NCI-H446 treated with DMSO at 0.1 percent for 48 hours (cell line): ENCODE measurements at regions not wholly inside any gene's neighbourhood (a gene's known extent, or its start where the extent isn't known, plus 50 kb on each side); places are given as distances from the start of the nearest gene placed in this dataset.

Source experiments
- DNase-seq: peaks from one replicate; lab custom pipeline; 2025; lab: John Stamatoyannopoulos, UW

DNA sequence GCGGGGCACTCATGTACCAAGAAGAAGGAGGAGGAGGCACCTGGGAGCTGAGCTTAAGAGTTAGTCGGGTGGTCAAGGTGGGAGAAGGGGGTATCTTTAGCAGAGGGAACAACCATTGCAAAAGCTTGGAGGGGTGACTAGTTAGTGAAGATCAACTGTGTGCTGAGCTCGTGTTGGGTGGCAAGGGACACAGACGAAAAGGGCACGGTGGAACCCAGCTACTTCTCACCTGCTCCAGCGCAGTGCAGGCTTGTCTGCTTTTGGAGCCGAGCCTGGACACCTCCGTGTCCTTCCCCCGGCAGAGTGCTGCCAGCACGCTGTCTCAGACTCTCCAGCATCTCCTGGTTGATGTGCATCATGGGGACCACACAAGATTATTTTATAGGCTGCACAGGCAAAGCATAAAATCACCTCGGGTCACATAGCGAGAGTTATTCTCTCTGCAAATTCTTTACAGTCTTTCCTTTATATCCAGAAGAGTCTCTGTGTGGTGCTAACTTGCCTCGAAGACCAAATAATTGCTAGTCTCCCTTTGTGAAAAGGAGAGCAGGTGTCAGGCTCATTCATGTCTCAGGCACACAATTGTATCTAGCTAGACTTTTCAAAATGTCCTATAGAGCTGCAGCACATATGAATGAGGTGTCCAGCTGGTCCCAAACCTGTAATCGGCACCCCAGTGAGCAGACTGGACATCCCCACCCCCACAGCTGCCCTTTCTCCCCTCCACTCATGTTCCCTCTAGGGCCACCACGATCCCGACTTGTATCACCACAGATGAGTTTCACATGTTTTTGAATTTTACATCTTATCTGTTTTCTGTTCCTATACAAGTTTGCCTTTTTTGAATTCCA, 123.4 kb downstream of the CEBPB start:
- no peak for DNase-seq

DNA sequence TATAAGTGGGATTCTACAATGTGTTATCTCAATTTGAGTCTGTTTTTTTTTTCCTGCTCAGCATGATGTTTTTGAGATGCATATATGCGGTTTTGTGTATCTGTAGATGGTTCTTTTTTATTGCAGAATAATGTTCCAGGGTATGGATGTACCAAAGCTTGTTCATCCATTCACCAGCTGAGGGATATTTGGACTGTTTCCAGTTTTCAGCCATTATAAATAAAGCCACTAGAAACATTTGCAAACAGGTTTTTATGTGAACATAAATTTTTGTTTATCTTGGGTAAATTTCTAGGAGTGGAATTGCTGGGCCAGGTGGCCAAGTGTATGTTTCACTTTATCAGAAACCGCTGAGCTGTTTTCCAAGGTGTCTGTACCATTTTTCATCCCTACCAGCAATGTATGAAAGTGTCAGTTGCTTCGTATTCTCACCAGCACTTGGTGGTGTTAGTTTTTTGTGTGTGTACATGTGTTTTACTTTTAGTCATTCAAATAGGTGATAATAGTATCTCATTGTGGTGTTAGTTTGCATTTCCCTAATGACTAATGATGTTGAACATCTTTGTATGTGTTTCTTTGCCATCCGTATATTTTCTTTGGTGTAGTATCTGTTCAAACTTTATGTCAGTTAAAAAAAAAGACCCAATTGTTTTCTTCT, 124.2 kb downstream of the CEBPB start:
- DNase-seq: no peak

DNA sequence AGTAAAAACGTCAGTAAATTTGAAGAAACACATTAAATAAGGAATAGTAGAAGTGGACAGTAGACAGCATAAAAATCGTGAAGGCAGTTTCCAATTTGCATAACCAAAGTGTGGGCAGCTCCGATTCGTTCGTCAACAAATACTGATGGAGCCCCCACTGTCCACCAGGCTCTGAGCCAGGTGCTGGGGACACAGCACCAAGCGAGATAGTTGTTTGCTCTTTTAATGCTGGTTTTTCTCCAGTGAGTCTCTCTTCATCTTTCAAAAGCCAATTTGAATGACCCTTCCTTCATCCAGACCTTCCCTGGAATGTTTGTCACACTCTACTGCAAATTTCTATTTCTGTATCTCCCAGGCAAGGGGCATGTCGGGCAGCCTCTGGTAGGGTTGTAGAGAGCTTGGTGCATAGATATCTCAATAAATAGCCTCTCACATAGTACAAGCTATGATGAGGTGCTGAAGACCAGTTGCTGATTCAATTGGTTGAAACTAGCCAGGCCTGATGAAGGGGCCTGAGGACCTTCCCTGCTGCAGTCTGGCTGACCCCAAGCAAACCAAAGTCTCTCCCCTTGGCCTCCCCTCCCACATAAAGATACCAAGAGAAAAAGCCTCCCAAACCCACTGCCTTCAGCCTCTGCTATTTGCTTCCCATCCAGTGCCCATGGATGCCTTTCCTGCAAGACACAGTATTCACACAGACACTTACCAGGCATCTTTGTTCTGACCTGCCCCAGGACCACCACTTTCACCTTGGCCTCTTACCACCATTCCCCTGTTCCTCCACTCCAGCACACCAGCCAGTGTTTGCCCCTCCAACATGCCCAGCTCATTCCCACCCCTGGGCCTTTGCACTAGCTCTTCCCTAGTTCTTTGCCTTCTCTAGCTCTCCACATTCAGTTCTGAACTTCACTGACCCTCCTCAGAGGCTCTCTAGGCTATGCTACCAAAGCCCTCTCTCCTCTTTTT, 125.2 kb downstream of the CEBPB start:
- no peak for DNase-seq

DNA sequence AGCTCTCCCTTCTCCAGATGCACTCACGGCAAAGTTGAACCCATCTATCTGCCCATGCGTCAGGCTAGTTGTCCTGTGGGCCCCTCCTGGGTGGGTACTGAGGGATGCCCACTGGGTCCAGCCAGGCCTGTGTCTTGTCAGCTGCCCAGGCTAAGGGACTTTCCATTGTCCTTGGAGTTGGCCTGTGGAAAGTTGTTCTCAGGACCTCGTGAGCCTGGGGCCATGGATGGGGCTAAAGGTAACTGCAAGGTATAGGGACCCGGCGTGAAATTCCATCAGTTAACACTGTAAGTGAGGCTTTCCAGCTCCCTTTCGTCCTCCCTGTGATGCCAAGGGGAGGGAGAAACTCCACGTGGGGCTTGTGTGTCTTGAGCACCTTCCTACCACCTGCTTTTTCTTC, 126.5 kb downstream of the CEBPB start:
- DNase-seq: no peak

DNA sequence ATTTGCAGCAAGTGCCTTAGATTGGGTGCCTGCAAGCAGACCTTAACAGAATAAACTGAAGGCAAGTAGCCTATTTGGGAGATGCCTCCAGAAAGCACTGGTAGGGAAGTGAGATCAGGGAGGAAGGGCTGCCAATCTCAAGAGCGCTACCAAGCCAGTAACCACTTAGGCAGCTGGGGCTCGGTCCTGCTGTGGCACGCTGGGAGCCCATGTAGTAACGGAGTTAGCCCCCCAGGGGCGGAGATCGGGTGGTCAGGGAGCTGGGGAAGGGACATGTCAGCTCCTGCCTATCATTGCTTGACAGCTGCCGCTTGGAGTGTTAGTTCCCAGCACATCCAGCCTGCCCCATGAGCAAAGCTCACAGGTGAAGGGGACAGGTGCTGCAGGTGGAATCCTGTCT, 127.0 kb downstream of the CEBPB start:
- DNase-seq: no peak

DNA sequence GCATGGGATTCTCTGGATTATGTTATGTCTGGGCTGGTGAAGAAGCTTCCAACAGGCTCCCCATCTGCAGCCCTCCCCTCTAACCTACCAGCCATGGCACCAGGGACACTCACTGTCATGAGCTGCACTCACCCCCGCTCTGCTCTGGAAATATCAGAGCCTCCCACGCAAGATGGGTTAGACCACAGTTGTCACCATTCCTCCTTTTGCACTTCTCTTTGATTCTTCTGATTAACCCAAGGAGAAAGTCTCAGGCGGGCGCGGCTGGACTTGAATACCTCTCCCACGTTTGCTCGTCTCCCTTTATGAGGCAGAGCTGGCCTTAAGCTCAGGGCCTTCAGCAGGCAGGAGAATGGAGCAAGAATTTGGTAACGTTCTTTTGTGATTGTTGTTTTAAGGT, 128.1 kb downstream of the CEBPB start:
- no peak for DNase-seq

DNA sequence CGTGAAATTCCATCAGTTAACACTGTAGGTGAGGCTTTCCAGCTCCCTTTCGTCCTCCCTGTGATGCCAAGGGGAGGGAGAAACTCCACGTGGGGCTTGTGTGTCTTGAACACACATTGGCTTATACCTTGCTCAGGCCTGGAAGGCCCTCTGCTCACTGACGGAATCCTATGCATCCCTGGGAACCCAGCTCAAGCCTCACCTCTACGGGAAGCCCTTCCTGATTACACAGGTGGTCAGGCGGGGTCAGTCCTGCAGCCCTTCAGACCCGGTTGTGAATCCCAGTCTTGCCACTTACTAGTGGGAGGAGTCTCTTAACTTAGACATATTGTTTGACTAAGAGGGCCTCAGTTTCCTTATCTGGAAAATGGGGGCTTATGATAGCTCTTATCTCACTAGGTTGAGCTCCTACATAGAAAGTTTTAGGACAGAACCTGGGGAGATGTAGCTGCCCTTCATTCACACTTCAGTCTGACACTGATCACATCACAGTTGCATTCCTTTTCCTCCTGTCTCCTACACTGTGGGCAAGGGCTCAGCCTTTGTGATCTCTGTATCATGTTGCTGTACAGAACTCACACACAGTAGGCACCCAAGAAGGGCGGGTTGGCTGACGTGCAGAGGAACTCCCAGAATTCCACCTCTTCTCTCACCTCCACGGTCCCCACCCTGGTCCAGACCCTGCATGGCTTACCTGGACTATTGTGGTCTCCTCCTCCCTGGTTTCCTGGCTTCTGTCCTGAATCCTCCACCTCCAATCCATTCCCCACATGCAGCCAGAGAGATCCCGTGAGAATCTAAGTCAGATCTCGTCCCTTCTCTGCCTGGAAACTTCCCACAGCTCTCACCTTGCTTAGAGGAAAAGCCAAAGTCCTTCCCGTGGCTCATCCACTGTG, 129.6 kb downstream of the CEBPB start:
- no peak for DNase-seq

DNA sequence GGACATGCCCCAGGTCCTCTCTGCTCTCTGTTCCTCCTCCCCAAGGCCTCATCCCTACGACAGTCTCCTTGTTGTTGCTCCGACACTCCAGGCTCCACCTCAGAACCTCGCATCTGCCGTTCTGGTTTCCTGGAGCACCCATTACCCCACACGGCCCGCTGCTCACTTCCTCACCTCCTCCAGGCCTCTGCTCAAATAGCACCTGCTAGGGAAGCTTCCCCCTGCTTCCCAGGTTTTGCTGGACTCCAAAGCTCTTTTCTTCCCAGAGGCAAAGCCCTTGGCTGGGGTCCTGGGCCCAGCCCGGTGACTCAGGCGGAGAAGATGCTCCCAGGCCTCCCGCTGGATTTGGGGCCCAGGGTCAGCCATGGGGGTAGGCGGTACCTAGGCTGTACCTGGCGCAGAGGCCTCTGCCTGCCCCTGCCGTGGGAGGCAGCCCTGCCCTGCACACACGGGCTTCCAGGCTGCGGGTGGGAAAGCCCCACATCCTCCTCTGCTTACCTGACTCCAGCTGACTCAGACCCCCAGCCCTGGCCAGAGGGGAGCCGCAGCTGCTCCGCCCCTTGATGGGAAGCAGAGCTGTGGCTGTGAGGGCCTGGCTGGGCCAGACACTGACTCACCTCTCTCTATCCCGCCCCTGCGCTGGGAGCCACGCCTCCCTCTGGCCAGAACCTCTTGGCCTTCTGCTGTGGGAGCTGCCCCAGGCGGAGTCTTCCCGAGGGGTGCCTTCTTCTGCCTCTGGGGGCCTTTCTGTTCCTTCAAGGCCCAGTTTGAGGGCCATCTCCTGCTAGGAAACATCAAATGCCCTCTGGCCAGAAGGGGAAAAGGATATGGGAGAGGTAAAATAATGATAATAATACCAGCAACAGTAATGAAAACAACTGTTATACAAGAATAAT, 130.5 kb downstream of the CEBPB start:
- DNase-seq: no peak

DNA sequence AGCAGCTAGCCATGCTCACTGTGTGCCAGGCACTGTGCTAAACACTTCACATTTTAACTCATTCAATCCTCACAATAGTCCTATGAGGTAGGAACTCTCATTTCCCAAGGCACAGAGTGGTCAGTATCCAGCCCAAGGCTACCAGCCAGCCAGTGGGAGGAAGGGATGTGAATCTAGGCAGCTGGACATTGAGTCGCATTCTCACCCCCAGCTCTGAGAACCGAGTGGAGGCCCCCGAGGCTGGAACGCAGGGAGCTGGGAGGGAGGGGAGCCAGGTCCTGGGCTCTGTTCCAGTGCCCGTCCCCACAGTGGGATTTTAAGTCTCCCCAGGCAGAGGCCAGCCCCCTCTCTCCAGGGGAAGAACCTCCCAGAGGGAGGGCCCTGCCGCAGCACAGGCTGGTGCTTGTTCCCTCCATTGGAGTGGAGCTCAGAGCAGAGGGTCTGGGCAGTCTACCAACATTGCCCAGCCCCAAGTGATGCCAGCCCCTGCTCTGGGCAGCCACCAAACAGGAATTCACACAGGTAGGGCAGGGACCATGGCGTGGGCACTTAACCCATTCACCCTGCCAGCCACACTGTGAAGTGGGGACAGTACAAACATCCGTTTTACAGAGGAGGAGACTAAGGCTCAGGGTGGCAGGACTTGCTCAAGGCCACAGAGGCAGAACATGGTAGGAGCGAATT, 131.3 kb downstream of the CEBPB start:
- no peak for DNase-seq

DNA sequence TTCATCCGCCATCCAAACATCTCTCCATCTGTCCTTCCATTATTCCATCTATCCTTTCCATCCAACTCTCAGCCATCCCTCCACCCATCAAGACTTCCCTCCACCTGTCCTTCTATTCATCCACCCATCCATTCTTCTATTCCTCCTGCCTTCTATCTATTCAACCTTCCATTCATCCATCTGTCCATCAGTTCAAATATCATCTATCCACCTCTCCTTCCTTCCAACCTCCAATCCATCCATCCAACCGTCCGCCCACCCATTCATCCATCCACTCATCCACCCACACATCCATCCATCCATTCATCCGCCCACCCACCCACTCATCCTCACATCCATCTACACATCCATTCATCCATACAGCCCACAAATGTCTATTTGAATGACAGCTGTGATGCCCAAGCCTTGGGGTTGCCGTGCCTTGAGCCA, 132.1 kb downstream of the CEBPB start:
- DNase-seq: no peak

DNA sequence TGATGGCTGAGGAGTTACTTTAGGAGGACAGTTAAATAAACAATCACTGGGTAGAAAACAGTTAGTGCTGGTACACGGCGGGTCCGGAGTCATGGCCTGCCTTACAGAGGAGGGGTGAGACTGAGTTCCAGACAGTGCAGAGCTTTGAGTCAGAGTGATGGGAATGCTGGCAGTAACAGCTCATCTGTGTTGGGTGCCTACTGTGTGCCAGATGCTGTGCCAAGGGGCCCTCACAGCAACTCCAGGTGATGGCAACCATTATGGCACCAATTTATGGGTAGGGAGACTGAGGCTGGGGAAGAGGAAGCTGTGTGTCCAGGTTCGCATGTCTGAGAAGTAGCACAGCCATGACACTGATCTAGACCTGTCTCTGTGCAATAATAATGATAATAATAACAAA, 132.6 kb downstream of the CEBPB start:
- DNase-seq: no peak

DNA sequence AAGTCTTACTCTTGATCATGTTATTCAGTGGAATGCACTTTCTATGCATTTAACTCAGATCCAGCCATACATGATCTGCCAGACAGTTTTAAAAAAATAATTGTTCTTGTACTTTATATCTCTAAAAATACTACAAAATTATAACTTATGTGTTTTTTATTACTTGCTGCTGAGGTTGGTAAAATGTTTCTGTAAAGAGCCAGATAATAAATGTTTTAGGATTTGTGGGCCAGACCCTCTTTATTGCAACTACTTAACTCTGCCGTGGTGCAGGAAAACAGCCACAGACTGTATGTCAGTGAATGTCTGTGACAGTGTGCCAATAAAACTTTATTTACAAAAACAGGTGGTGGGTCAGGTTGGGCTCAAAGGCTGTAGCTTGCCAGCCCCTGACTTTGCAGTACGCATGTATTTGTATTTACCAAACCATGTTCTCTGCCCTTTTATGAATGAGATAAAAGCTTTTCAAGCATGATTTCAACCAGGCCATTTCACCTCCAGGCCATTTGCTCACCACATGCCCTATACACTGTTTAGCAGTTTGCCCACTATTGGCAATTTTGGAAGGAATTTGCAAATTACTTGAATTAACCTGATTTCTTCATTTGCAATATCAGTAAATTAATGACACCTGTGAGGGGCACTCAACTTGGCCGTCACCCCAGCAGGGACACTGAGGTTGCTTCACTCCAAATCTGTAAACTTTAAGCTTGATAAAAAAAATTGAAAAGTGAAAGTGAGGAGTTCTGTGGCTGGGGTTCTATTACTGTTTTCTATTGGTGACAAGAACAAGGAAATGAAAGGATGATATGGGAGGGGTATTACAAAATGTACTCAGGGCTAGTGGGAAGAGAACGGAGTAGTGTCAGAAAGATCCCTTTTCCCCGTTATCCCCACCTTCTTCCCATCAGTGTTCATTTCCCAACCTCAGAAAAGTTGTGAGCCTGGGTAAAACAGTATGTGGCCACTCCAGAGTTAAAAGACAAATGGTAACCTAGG, 133.4 kb downstream of the CEBPB start:
- DNase-seq: no peak

DNA sequence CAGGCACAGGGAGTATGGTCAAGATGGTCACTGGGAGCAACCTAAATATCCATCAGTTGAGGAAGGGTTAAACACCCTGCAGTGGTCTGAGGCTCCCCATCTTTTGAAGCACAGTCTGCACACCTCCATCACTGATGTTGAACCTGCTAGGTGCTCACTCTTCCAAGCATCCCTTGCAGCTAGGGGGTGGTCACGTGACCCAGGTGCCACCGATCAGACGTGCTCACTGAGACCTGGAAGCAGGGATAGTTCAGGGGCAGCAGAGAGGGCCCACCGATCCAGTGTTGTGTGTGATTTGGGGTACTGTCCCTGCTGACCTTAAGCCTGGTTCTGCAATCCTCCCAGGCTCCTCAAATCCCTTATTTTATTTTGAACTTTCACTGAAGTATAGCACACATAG, 134.6 kb downstream of the CEBPB start:
- no peak for DNase-seq

DNA sequence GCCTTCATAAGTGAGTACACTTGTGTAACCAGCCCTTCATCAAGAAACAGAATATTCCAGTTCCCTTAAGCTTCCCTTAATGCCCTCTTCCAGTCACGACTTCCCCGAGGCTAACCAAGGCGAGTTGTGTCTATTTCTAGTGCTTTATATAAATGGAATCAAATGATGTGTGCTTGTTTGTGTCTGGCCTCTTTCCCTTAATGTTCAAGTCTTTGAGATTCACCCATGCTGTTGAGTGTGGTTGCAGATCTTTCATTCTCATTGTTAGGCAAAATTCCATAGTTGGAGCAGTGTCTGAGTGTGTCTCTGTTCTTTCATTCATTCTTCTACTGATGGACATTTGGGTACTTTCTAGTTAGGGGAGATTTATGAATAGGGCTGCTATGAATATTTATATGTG, 135.0 kb downstream of the CEBPB start:
- DNase-seq: no peak

DNA sequence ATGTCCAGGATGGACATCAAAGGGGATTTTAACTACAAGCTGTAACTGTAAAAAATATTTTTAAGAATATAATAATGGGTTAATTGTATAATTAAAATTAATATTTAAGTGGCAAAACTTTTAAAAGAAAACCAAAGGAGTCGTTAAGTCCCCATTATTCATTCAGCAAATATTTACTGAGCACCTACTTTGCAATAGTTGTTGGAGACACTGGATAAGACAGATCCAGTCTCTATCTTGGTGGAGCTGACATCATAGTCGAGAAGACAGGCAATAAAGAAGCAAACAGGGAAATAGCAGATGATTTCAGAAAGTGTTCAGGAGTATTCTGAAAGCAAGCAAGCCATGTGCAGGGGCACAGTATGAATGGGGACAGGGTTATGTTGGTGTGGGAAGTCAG, 137.0 kb downstream of the CEBPB start:
- no peak for DNase-seq

DNA sequence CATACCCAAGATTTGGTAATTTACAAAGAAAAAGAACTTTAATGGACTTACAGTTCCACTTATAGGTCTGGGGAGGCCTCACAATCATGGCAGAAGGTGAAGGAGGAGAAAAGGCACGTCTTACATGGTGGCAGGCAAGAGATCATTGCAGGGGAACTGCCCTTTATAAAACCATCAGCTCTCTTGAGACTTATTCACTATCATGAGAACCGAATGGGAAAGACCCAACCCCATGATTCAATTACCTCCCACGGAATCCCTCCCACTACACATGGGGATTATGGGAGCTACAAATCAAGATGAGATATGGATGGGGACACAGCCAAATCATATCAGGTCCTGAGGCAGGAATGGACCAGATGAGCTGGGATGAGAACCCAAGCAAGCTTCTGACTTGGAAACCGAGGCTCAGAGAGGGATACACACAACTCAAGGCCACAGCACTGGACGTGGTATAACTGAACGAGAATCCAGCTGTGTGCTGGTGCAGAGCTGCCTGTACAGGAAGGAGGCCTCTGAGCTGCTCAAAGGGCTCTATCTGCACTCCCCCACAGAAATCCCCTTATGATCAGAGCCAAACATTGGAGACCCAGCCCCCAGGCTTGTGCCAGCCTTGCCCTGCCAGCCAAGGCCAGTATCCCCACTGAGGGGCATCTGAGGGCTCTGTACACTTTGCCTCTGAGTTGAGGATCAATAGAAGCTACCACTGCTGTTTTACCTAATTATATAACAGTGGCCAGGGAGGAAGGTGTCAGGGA, 137.8 kb downstream of the CEBPB start:
- DNase-seq: no peak

DNA sequence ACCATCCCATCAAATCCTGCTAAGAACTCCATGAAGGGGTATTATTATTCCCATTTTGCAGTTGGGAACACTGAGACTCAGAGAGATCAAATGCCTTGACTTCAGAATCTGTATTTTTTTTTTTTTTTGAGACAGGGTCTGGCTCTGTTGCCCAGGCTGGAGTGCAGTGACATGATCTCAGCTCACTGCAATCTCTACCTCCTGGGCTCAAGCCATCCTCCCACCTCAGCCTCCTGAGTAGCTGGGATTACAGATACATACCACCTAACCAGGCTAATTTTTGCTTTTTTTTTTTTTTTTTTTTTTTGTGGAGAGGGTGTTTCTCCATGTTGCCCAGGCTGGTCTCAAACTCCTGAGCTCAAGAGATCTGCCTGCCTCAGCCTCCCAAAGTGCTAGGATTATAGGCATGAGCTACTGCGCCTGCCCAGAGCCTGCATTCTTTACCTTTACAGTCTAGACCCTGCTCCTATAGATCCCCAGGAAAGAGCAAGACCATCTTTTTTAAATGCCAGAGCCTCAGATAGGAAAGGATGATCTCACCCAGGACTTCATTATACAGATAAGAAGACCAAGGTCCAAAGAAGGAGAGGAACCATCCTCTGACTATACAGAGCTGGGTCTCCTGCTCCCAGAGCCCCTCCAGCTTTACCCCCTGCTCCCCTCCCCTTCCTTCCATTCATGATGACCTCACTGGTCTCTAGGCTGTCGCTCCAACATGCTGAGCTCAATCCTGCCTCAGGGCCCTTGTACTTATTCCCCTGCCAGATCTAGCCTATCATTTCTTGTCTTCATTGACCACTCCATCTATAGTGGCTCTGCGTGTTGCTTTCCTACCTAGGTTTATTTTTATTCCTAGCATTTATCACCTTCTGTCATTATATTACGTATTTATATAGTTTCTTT, 138.6 kb downstream of the CEBPB start:
- DNase-seq: no peak
